ENCODE measurements at regions not wholly inside any gene's neighbourhood (a gene's known extent, or its start where the extent isn't known, plus 50 kb on each side); places are given as distances from the start of the nearest gene placed in this dataset.
A peak's percentile ranks its signal among the peaks of the same experiment; 100 is the strongest.

GRCh38 chr1:234975122-234975940, 153.3 kb downstream of the TOMM20 start (continued):
- TF ChIP-seq ATF7-NPFF (CRISPR knock-in tag; IDR thresholded peaks at IDR 0.05; ENCODE audit: low read depth) (0 out of 2 replicates have a peak, but pooled peaks have one; percentile 34), ZNF33B (CRISPR knock-in tag; IDR thresholded peaks at IDR 0.05) (0 out of 2 replicates have a peak, but pooled peaks have one; percentile 78), BHLHE40 (IDR thresholded peaks at IDR 0.05; ENCODE audit: low read length) (peak; percentile 8; the same call in 1 of the 2 replicates), ZNF75D (CRISPR knock-in tag; IDR thresholded peaks at IDR 0.05; ENCODE audit: borderline replicate concordance) (no peak), ZNF253 (CRISPR knock-in tag; IDR thresholded peaks at IDR 0.05; ENCODE audit: borderline replicate concordance) (no peak), GATAD1 (CRISPR knock-in tag; IDR thresholded peaks at IDR 0.05) (peak; percentile 73), NKX3-1 (CRISPR knock-in tag; IDR thresholded peaks at IDR 0.05) (peak; percentile 99), BRD4 (CRISPR knock-in tag; IDR thresholded peaks at IDR 0.05) (peak; percentile 62), TEAD2 (CRISPR knock-in tag; IDR thresholded peaks at IDR 0.05) (no peak), RORA (CRISPR knock-in tag; IDR thresholded peaks at IDR 0.05) (0 out of 2 replicates have a peak, but pooled peaks have one; percentile 66), ZNF331 (CRISPR knock-in tag; IDR thresholded peaks at IDR 0.05) (peak; percentile 89; the same call in 1 of the 2 replicates), RERE (CRISPR knock-in tag; IDR thresholded peaks at IDR 0.05; ENCODE audit: low read depth) (peak; percentile 98), SETDB1 (CRISPR knock-in tag; IDR thresholded peaks at IDR 0.05; ENCODE audit: borderline replicate concordance) (no peak), ATF6 (CRISPR knock-in tag; conservative IDR thresholded peaks at IDR 0.05) (no peak), TBP (CRISPR knock-in tag; IDR thresholded peaks at IDR 0.05) (no peak), NCOR1 (IDR thresholded peaks at IDR 0.05; ENCODE audit: borderline replicate concordance, low read length) (peak; percentile 80; the same call in 1 of the 2 replicates)
- TF ChIP-seq, protein P1, sequence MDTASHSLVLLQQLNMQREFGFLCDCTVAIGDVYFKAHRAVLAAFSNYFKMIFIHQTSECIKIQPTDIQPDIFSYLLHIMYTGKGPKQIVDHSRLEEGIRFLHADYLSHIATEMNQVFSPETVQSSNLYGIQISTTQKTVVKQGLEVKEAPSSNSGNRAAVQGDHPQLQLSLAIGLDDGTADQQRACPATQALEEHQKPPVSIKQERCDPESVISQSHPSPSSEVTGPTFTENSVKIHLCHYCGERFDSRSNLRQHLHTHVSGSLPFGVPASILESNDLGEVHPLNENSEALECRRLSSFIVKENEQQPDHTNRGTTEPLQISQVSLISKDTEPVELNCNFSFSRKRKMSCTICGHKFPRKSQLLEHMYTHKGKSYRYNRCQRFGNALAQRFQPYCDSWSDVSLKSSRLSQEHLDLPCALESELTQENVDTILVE (CRISPR knock-in tag; IDR thresholded peaks at IDR 0.05): peak; percentile 86; the same call in 1 of the 2 replicates
- TF ChIP-seq, protein P2, sequence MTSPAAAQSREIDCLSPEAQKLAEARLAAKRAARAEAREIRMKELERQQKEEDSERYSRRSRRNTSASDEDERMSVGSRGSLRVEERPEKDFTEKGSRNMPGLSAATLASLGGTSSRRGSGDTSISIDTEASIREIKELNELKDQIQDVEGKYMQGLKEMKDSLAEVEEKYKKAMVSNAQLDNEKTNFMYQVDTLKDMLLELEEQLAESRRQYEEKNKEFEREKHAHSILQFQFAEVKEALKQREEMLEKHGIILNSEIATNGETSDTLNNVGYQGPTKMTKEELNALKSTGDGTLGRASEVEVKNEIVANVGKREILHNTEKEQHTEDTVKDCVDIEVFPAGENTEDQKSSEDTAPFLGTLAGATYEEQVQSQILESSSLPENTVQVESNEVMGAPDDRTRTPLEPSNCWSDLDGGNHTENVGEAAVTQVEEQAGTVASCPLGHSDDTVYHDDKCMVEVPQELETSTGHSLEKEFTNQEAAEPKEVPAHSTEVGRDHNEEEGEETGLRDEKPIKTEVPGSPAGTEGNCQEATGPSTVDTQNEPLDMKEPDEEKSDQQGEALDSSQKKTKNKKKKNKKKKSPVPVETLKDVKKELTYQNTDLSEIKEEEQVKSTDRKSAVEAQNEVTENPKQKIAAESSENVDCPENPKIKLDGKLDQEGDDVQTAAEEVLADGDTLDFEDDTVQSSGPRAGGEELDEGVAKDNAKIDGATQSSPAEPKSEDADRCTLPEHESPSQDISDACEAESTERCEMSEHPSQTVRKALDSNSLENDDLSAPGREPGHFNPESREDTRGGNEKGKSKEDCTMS (CRISPR knock-in tag; conservative IDR thresholded peaks at IDR 0.05): no peak
